ENCODE measurements at regions not wholly inside any gene's neighbourhood (a gene's known extent, or its start where the extent isn't known, plus 50 kb on each side); places are given as distances from the start of the nearest gene placed in this dataset.

DNA sequence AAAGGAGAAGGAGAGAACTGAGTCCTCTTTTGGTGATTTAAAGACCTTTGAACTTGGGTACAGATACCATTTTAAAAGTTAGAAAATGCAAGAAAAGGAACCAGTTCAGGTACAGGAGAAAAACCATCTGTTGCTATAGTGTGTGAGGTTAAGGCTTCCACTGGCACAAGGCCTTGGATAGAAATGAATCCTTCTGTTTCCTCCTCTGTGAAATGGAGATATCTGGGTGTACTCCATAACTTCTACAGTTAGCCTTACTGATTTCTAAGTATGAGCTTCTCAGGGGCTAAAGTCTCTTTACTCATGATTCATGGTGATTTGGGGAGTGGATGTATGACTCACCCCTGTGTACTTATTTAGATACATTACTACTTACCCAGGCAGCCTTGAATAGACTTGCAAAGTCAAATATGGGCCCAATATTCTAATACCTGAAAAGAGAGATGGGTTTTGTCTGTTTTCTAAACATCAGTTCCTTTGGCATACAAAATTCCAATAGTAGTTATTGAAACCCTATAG lies 117.2 kb upstream of the ADO start:
- TF ChIP-seq GABPA (IDR thresholded peaks at IDR 0.05; ENCODE audit: low read depth) (no peak), RCOR1 (IDR thresholded peaks at IDR 0.05; ENCODE audit: low read length) (no peak)

All from SK-N-SH (cell line).